ENCODE measurements at regions not wholly inside any gene's neighbourhood (a gene's known extent, or its start where the extent isn't known, plus 50 kb on each side); places are given as distances from the start of the nearest gene placed in this dataset.

GRCh38 chr5:89973516-89973915 is 436.0 kb downstream of the CETN3 start:
- no peak overlapping the region for H3K9ac ChIP-seq (ENCODE audit: low read length)
- no peaks in the 10 kb centered on the region for H3K79me2 ChIP-seq (replicated peaks; ENCODE audit: insufficient read depth, low read length)
- no peaks in the 10 kb centered on the region for H3K9me2 ChIP-seq (ENCODE audit: insufficient read depth, low read length)
- no peaks in the 10 kb centered on the region for H4K20me1 ChIP-seq (ENCODE audit: insufficient read depth)
- H3K4me3 ChIP-seq (ENCODE audit: low read length) = no peak overlapping the region
- H2AFZ ChIP-seq (ENCODE audit: low read depth, low read length) = no peak overlapping the region
- H3K36me3 ChIP-seq (ENCODE audit: insufficient read depth, low read length) = no peaks in the 10 kb centered on the region
- no peak overlapping the region for H3K4me2 ChIP-seq (ENCODE audit: low read length)
- no peaks in the 10 kb centered on the region for H3F3A ChIP-seq (ENCODE audit: insufficient read depth, low read length, poor library complexity, severe bottlenecking)
- H3K27me3 ChIP-seq (ENCODE audit: insufficient read depth, low read depth, low read length) = no peaks in the 10 kb centered on the region
- H3K9me3 ChIP-seq (ENCODE audit: low read length) = no peaks in the 10 kb centered on the region
- H3K27ac ChIP-seq (ENCODE audit: low read length) = no peak overlapping the region
- TF ChIP-seq TAF1 (IDR thresholded peaks at IDR 0.05; ENCODE audit: low read depth) = no peak
- no peak for TF ChIP-seq RAD21 (conservative IDR thresholded peaks at IDR 0.05)
- TF ChIP-seq, protein P1, sequence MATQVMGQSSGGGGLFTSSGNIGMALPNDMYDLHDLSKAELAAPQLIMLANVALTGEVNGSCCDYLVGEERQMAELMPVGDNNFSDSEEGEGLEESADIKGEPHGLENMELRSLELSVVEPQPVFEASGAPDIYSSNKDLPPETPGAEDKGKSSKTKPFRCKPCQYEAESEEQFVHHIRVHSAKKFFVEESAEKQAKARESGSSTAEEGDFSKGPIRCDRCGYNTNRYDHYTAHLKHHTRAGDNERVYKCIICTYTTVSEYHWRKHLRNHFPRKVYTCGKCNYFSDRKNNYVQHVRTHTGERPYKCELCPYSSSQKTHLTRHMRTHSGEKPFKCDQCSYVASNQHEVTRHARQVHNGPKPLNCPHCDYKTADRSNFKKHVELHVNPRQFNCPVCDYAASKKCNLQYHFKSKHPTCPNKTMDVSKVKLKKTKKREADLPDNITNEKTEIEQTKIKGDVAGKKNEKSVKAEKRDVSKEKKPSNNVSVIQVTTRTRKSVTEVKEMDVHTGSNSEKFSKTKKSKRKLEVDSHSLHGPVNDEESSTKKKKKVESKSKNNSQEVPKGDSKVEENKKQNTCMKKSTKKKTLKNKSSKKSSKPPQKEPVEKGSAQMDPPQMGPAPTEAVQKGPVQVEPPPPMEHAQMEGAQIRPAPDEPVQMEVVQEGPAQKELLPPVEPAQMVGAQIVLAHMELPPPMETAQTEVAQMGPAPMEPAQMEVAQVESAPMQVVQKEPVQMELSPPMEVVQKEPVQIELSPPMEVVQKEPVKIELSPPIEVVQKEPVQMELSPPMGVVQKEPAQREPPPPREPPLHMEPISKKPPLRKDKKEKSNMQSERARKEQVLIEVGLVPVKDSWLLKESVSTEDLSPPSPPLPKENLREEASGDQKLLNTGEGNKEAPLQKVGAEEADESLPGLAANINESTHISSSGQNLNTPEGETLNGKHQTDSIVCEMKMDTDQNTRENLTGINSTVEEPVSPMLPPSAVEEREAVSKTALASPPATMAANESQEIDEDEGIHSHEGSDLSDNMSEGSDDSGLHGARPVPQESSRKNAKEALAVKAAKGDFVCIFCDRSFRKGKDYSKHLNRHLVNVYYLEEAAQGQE (IDR thresholded peaks at IDR 0.05; ENCODE audit: borderline replicate concordance) = no peak
- TF ChIP-seq EZH2 (IDR thresholded peaks at IDR 0.05; ENCODE audit: borderline replicate concordance, insufficient read depth, low read length, poor library complexity, severe bottlenecking) = no peak

GRCh38 chr5:89972901-89973300 is 436.7 kb downstream of the CETN3 start:
- no peaks in the 10 kb centered on the region for H3K36me3 ChIP-seq (ENCODE audit: insufficient read depth, low read length)
- no peak overlapping the region for H3K4me2 ChIP-seq (ENCODE audit: low read length)
- no peaks in the 10 kb centered on the region for H3K9me3 ChIP-seq (ENCODE audit: low read length)
- H3F3A ChIP-seq (ENCODE audit: insufficient read depth, low read length, poor library complexity, severe bottlenecking) = no peaks in the 10 kb centered on the region
- no peaks in the 10 kb centered on the region for H3K27me3 ChIP-seq (ENCODE audit: insufficient read depth, low read depth, low read length)
- no peak overlapping the region for H2AFZ ChIP-seq (ENCODE audit: low read depth, low read length)
- no peaks in the 10 kb centered on the region for H4K20me1 ChIP-seq (ENCODE audit: insufficient read depth)
- H3K9ac ChIP-seq (ENCODE audit: low read length) = no peak overlapping the region
- H3K27ac ChIP-seq (ENCODE audit: low read length) = no peak overlapping the region
- no peaks in the 10 kb centered on the region for H3K9me2 ChIP-seq (ENCODE audit: insufficient read depth, low read length)
- no peaks in the 10 kb centered on the region for H3K79me2 ChIP-seq (replicated peaks; ENCODE audit: insufficient read depth, low read length)
- no peak overlapping the region for H3K4me3 ChIP-seq (ENCODE audit: low read length)
- TF ChIP-seq TAF1 (IDR thresholded peaks at IDR 0.05; ENCODE audit: low read depth) (no peak), MXI1 (conservative IDR thresholded peaks at IDR 0.05; ENCODE audit: poor library complexity, severe bottlenecking) (no peak), RAD21 (conservative IDR thresholded peaks at IDR 0.05) (no peak), POLR2AphosphoS5 (IDR thresholded peaks at IDR 0.05) (no peak), SMC3 (conservative IDR thresholded peaks at IDR 0.05; ENCODE audit: poor library complexity) (no peak), EZH2 (IDR thresholded peaks at IDR 0.05; ENCODE audit: borderline replicate concordance, insufficient read depth, low read length, poor library complexity, severe bottlenecking) (no peak), EP300 (conservative IDR thresholded peaks at IDR 0.05; ENCODE audit: poor library complexity, severe bottlenecking) (peak; percentile 28), CTCF (IDR thresholded peaks at IDR 0.05; ENCODE audit: poor library complexity, severe bottlenecking) (no peak)
- TF ChIP-seq, protein P1 (IDR thresholded peaks at IDR 0.05; ENCODE audit: borderline replicate concordance) = no peak

All from neural cell (in vitro differentiated cells).